ENCODE measurements at regions not wholly inside any gene's neighbourhood (a gene's known extent, or its start where the extent isn't known, plus 50 kb on each side); places are given as distances from the start of the nearest gene placed in this dataset.

DNA sequence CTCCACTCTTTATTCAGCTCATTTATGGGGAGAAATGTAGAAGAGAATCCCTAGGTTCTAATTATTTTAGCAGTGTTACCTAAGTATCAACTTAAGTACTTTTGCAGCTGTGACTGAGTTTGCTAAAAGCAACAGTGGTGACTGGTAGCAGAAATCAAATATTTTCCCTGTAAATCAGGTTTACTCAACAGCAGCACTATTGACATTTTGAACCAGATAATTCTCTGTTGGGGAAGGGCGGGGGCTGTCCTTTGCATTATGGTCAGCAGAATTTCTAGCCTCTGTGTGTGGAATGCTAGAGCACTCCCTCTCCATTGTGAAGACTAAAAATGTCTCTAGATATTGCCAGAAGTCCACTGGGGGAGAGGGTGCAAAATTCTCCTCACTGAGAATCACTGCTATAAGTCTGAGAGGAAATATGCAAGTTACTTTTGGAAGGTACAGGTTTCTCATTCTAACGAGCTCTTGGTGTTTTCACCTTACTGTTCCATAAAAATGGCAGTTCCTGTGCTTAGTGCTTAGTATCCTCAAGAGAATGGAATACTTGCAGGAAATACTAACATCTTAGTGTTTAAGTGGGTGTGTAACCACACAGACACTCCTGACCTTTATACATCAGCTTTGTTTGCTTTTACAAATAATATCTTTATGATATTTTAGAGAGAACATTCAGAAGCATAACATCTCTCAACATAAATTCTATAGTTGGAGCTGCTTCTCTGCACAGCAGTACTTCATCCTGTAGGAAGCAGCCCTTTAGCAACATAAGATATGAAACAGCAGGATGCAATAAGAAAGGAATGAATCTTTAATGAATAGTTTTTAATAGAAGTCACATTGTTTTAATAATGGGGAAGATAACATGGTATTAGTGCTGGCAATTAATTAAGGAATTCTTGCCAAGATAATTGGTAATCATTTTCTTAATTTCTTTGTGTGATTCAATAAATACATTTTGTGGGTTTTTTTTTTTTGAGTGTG, 246.5 kb upstream of the GOLIM4 start:
- no peak for TF ChIP-seq CTCF (IDR thresholded peaks at IDR 0.05; ENCODE audit: insufficient read depth, low read length)
- TF ChIP-seq SPI1 (IDR thresholded peaks at IDR 0.05; ENCODE audit: borderline replicate concordance, low read depth), result no peak
- TF ChIP-seq, protein P1, sequence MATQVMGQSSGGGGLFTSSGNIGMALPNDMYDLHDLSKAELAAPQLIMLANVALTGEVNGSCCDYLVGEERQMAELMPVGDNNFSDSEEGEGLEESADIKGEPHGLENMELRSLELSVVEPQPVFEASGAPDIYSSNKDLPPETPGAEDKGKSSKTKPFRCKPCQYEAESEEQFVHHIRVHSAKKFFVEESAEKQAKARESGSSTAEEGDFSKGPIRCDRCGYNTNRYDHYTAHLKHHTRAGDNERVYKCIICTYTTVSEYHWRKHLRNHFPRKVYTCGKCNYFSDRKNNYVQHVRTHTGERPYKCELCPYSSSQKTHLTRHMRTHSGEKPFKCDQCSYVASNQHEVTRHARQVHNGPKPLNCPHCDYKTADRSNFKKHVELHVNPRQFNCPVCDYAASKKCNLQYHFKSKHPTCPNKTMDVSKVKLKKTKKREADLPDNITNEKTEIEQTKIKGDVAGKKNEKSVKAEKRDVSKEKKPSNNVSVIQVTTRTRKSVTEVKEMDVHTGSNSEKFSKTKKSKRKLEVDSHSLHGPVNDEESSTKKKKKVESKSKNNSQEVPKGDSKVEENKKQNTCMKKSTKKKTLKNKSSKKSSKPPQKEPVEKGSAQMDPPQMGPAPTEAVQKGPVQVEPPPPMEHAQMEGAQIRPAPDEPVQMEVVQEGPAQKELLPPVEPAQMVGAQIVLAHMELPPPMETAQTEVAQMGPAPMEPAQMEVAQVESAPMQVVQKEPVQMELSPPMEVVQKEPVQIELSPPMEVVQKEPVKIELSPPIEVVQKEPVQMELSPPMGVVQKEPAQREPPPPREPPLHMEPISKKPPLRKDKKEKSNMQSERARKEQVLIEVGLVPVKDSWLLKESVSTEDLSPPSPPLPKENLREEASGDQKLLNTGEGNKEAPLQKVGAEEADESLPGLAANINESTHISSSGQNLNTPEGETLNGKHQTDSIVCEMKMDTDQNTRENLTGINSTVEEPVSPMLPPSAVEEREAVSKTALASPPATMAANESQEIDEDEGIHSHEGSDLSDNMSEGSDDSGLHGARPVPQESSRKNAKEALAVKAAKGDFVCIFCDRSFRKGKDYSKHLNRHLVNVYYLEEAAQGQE (IDR thresholded peaks at IDR 0.05; ENCODE audit: insufficient replicate concordance, low read depth), result no peak
- no peak for TF ChIP-seq POLR2AphosphoS5 (IDR thresholded peaks at IDR 0.05; ENCODE audit: low read depth)
- TF ChIP-seq GABPA (IDR thresholded peaks at IDR 0.05; ENCODE audit: low read depth), result no peak

Data from HL-60 (cell line).